ENCODE measurements at regions not wholly inside any gene's neighbourhood (a gene's known extent, or its start where the extent isn't known, plus 50 kb on each side); places are given as distances from the start of the nearest gene placed in this dataset.

DNA sequence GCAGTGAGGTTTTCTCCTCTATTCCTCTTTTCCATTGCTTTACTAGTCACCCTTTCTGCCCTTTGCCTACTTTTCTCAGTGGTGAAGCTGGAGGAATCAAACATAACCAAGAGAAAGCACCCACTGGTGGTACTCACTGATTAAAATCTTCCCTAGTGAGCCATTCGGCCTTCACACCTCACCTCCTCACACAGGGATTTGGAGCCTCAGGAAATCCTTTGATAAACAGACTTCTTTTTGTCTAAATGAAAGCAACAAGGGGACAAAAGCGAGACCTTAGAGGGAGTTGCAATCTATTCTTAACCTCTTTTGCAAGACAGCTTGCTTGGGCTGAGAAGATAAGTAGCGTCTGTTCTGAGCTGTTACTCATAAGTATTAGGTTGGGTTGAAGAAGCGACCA is 572.6 kb downstream of the ZNF674 start:
- TF ChIP-seq ZFX (IDR thresholded peaks at IDR 0.05; ENCODE audit: borderline replicate concordance) = no peak
- TF ChIP-seq, protein P1, sequence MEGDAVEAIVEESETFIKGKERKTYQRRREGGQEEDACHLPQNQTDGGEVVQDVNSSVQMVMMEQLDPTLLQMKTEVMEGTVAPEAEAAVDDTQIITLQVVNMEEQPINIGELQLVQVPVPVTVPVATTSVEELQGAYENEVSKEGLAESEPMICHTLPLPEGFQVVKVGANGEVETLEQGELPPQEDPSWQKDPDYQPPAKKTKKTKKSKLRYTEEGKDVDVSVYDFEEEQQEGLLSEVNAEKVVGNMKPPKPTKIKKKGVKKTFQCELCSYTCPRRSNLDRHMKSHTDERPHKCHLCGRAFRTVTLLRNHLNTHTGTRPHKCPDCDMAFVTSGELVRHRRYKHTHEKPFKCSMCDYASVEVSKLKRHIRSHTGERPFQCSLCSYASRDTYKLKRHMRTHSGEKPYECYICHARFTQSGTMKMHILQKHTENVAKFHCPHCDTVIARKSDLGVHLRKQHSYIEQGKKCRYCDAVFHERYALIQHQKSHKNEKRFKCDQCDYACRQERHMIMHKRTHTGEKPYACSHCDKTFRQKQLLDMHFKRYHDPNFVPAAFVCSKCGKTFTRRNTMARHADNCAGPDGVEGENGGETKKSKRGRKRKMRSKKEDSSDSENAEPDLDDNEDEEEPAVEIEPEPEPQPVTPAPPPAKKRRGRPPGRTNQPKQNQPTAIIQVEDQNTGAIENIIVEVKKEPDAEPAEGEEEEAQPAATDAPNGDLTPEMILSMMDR (IDR thresholded peaks at IDR 0.05) = no peak
- no peak overlapping the region for H3K27ac ChIP-seq

DNA sequence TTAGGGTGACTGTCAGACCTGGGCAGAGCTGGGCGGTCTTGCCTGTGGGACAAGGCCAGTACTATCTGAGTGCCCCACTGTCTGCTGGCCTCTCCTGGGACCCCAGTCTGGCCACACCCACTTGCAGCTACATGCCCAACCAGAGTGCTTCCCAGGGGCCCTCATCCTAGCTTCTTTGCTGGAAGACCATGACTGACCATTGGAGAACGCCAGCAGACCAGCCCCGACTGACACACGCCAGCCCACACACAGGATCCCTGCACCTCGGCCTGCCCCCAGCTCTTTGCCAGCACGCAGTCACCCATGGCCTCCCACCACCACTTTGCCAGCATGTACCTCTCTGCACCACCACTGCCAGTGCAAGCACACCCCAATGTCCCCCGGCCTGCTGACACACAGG is 585.7 kb downstream of the ZNF674 start:
- TF ChIP-seq ZFX (IDR thresholded peaks at IDR 0.05; ENCODE audit: borderline replicate concordance) = no peak
- TF ChIP-seq, protein P1 (IDR thresholded peaks at IDR 0.05) = no peak
- H3K27ac ChIP-seq = no peak overlapping the region

- TF ChIP-seq ZFX (IDR thresholded peaks at IDR 0.05; ENCODE audit: borderline replicate concordance) = no peak
- TF ChIP-seq, protein P1 (IDR thresholded peaks at IDR 0.05) = no peak
- H3K27ac ChIP-seq = no peak overlapping the region
These were observed 588.9 kb downstream of the ZNF674 start for GRCh38 chrX:45956191-45956870.

- H3K27ac ChIP-seq = no peak overlapping the region
- TF ChIP-seq ZFX (IDR thresholded peaks at IDR 0.05; ENCODE audit: borderline replicate concordance) = no peak
- TF ChIP-seq, protein P1 (IDR thresholded peaks at IDR 0.05) = no peak
These were observed 589.6 kb downstream of the ZNF674 start for GRCh38 chrX:45955661-45956060.

DNA sequence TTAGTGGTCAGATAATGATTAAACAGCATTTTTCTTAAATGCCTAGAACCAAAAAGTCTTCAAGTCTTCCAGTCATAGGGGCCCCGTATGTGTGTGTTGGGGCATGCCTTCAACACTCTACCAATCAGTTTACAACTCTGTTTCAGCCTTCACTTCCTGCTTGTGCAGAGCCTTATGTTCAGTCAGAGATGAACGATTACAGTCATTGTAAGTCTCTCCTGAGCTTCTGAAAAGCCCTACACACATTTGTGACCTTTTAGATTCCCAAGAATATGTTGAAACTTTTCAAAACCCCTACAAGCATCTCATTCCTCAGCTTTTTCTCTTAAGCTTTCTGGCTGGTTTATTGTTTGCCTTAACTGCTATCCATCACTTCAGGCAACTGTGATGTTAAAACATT is 591.2 kb downstream of the ZNF674 start:
- H3K27ac ChIP-seq = no peak overlapping the region
- TF ChIP-seq, protein P1 (IDR thresholded peaks at IDR 0.05) = no peak
- TF ChIP-seq ZFX (IDR thresholded peaks at IDR 0.05; ENCODE audit: borderline replicate concordance) = no peak

DNA sequence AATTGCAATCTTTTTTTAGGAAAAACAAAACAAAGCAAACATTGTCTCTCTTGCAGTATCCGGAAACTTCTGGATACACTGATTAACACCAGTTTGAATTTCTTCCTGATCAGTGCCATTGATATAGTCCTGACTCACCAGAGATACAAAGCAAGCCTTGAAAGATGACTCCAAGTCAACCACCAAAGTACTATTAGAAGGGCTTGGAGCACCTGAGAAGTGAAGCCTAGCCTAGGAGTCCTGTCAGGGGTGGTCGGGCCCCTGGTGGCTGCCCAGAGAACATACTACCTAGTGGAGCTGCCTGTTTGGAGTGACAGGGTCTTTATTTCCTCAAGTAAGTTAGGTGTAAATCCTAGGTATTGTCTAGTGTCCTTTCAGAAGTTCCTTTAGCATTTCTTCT is 593.2 kb downstream of the ZNF674 start:
- TF ChIP-seq, protein P1 (IDR thresholded peaks at IDR 0.05) = no peak
- no peak for TF ChIP-seq ZFX (IDR thresholded peaks at IDR 0.05; ENCODE audit: borderline replicate concordance)
- H3K27ac ChIP-seq = no peak overlapping the region

DNA sequence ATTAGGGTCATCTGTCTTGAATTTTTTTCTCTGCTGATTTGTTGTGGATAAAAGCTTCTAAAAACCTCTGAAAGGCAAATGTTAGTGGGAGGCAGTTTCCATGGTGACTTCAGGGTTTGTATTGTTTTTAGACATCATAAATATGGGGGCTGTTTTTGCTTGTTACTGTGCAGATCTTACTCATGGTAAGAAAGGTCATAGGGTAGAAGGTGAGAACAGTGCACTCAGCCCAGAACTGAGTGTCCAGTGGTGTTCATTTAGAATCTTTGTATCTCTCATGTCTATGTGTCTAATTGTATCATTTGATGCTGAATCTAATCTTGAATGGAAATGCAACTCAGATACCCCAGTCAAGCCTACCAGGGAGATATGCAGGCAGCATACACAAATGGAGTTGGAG is 609.8 kb downstream of the ZNF674 start:
- TF ChIP-seq, protein P1 (IDR thresholded peaks at IDR 0.05) = no peak
- TF ChIP-seq ZFX (IDR thresholded peaks at IDR 0.05; ENCODE audit: borderline replicate concordance) = no peak

More for the DNA sequence above, 609.8 kb downstream of the ZNF674 start:
- H3K27ac ChIP-seq = no peak overlapping the region
